ENCODE measurements at regions not wholly inside any gene's neighbourhood (a gene's known extent, or its start where the extent isn't known, plus 50 kb on each side); places are given as distances from the start of the nearest gene placed in this dataset.
"Not testable (repeated sequence)": the region's sequence is repeated elsewhere in the genome, so short reads cannot be mapped to it uniquely, and the experiment has no call there.

- TF ChIP-seq, protein P1, sequence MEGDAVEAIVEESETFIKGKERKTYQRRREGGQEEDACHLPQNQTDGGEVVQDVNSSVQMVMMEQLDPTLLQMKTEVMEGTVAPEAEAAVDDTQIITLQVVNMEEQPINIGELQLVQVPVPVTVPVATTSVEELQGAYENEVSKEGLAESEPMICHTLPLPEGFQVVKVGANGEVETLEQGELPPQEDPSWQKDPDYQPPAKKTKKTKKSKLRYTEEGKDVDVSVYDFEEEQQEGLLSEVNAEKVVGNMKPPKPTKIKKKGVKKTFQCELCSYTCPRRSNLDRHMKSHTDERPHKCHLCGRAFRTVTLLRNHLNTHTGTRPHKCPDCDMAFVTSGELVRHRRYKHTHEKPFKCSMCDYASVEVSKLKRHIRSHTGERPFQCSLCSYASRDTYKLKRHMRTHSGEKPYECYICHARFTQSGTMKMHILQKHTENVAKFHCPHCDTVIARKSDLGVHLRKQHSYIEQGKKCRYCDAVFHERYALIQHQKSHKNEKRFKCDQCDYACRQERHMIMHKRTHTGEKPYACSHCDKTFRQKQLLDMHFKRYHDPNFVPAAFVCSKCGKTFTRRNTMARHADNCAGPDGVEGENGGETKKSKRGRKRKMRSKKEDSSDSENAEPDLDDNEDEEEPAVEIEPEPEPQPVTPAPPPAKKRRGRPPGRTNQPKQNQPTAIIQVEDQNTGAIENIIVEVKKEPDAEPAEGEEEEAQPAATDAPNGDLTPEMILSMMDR (IDR thresholded peaks at IDR 0.05; ENCODE audit: poor library complexity) = not testable (repeated sequence)
- TF ChIP-seq EZH2 (IDR thresholded peaks at IDR 0.05; ENCODE audit: borderline replicate concordance); EZH2phosphoT487 (IDR thresholded peaks at IDR 0.05; ENCODE audit: low read depth, severe bottlenecking, unreplicated experiment): not testable (repeated sequence)
Observed at GRCh38 chrX:122655256-122655655, 528.8 kb upstream of the GRIA3 start.

Data from hepatocyte (in vitro differentiated cells).